Hepatocyte (in vitro differentiated cells): ENCODE measurements at regions not wholly inside any gene's neighbourhood (a gene's known extent, or its start where the extent isn't known, plus 50 kb on each side); places are given as distances from the start of the nearest gene placed in this dataset.

Source experiments
- DNase-seq: peaks from one replicate; pipeline ENCODE4 v3.0.0-alpha.2; 2016; ENCODE audit warnings: low spot score
- H2AFZ ChIP-seq: fragments of 200-600 bp; sonication (generic); 2 replicates; pipeline ENCODE4 v1.6.0; 2016; ENCODE audit warnings: antibody characterized with exemption, mild to moderate bottlenecking
- H3K27ac ChIP-seq: fragments of 200-600 bp; sonication (generic); 2 replicates; pipeline ENCODE4 v1.5.1; 2016; ENCODE audit warnings: mild to moderate bottlenecking
- H3K27me3 ChIP-seq: fragments of 200-600 bp; sonication (generic); 2 replicates; pipeline ENCODE4 v1.6.1; 2016
- H3K36me3 ChIP-seq: fragments of 200-600 bp; sonication (generic); replicated peaks from 2 replicates; pipeline ENCODE4 v1.5.1; 2016; ENCODE audit warnings: low read depth; ENCODE audit not compliant: insufficient read depth
- H3K4me1 ChIP-seq: fragments of 200-600 bp; sonication (generic); 2 replicates; pipeline ENCODE4 v1.5.1; 2016; ENCODE audit warnings: mild to moderate bottlenecking, moderate library complexity; ENCODE audit not compliant: insufficient read depth
- H3K4me2 ChIP-seq: fragments of 200-600 bp; sonication (generic); 2 replicates; pipeline ENCODE4 v1.6.0; 2016
- H3K4me3 ChIP-seq: fragments of 200-600 bp; sonication (generic); 2 replicates; pipeline ENCODE4 v1.5.1; 2016; ENCODE audit warnings: mild to moderate bottlenecking
- H3K79me2 ChIP-seq: fragments of 200-600 bp; sonication (generic); 2 replicates; pipeline ENCODE4 v1.6.0; 2017; ENCODE audit warnings: mild to moderate bottlenecking
- H3K9me2 ChIP-seq: fragments of 200-600 bp; sonication (generic); replicated peaks from 2 replicates; pipeline ENCODE4 v1.6.0; 2017; ENCODE audit warnings: mild to moderate bottlenecking; ENCODE audit not compliant: insufficient read depth
- H3K9me3 ChIP-seq: fragments of 200-600 bp; sonication (generic); 2 replicates; pipeline ENCODE4 v1.5.1; 2016; ENCODE audit warnings: low read depth, mild to moderate bottlenecking
- H4K20me1 ChIP-seq: fragments of 200-600 bp; sonication (generic); 2 replicates; pipeline ENCODE4 v1.6.0; 2016; ENCODE audit warnings: mild to moderate bottlenecking; ENCODE audit not compliant: insufficient read depth, poor library complexity, severe bottlenecking
- CTCF ChIP-seq: fragments of 200-600 bp; sonication (generic); IDR thresholded peaks from 2 replicates; pipeline ENCODE4 v1.5.1; 2016; ENCODE audit warnings: antibody characterized with exemption, mild to moderate bottlenecking; ENCODE audit not compliant: poor library complexity
- EZH2 ChIP-seq: fragments of 200-600 bp; sonication (generic); IDR thresholded peaks from 2 replicates; pipeline ENCODE4 v1.6.1; 2016; ENCODE audit warnings: antibody characterized with exemption, mild to moderate bottlenecking, borderline replicate concordance
- EZH2phosphoT487 ChIP-seq: fragments of 200-600 bp; sonication (generic); IDR thresholded peaks from one replicate; pipeline ENCODE4 v1.6.1; 2018; ENCODE audit warnings: antibody characterized with exemption, mild to moderate bottlenecking, low read depth, moderate library complexity; ENCODE audit not compliant: unreplicated experiment, severe bottlenecking
- WGBS: methylation state at CpG from one replicate; pipeline ENCODE4 v1.1.6; 2016; ENCODE audit warnings: low lambda C conversion rate; ENCODE audit errors: missing lambda C conversion rate; 5-methylcytosine and 5-hydroxymethylcytosine counted together

GRCh38 chr6:147895272-147895671, 386.8 kb downstream of the SAMD5 start:
- DNase-seq = no peak
- no peaks in the 10 kb centered on the region for H3K36me3 ChIP-seq
- no peak overlapping the region for H3K4me2 ChIP-seq
- H3K9me3 ChIP-seq = no peaks in the 10 kb centered on the region
- TF ChIP-seq CTCF = no peak
- no peak overlapping the region for H2AFZ ChIP-seq
- no peaks in the 10 kb centered on the region for H4K20me1 ChIP-seq
- H3K27me3 ChIP-seq = no peaks in the 10 kb centered on the region
- H3K9me2 ChIP-seq = no peaks in the 10 kb centered on the region
- no peaks in the 10 kb centered on the region for H3K4me1 ChIP-seq
- no peak overlapping the region for H3K4me3 ChIP-seq
- H3K27ac ChIP-seq = no peak overlapping the region
- no peaks in the 10 kb centered on the region for H3K79me2 ChIP-seq
- WGBS = 97% methylated on average over 4 of the region's 4 CpGs

- no peak for TF ChIP-seq CTCF
- no peak for TF ChIP-seq EZH2phosphoT487
- TF ChIP-seq EZH2 = no peak
- no peak for DNase-seq
- Histone ChIP-seq H3K4me2 (no peak overlapping the region), H3K27me3 (no peaks in the 10 kb centered on the region), H3K9me2 (no peaks in the 10 kb centered on the region), H3K4me3 (no peak overlapping the region), H3K36me3 (no peaks in the 10 kb centered on the region), H2AFZ (no peak overlapping the region), H4K20me1 (no peaks in the 10 kb centered on the region), H3K79me2 (no peaks in the 10 kb centered on the region), H3K27ac (no peak overlapping the region), H3K9me3 (no peaks in the 10 kb centered on the region), H3K4me1 (no peaks in the 10 kb centered on the region)
- 64% methylated on average over 12 of the region's 12 CpGs for WGBS
Observed at GRCh38 chr6:147900247-147900830, 391.8 kb downstream of the SAMD5 start.

- DNase-seq = no peak
- H3K27ac ChIP-seq = no peak overlapping the region
- H3K4me1 ChIP-seq = no peaks in the 10 kb centered on the region
- H3K4me3 ChIP-seq = no peak overlapping the region
- H3K79me2 ChIP-seq = no peaks in the 10 kb centered on the region
- 95% methylated on average over 4 of the region's 4 CpGs for WGBS
- no peaks in the 10 kb centered on the region for H4K20me1 ChIP-seq
- no peaks in the 10 kb centered on the region for H3K9me3 ChIP-seq
- no peaks in the 10 kb centered on the region for H3K9me2 ChIP-seq
- TF ChIP-seq CTCF = no peak
- no peak for TF ChIP-seq EZH2phosphoT487
- no peak for TF ChIP-seq EZH2
- H2AFZ ChIP-seq = no peak overlapping the region
- no peaks in the 10 kb centered on the region for H3K27me3 ChIP-seq
- no peak overlapping the region for H3K4me2 ChIP-seq
- no peaks in the 10 kb centered on the region for H3K36me3 ChIP-seq
Observed at GRCh38 chr6:147903321-147903720, 394.8 kb downstream of the SAMD5 start.

DNA sequence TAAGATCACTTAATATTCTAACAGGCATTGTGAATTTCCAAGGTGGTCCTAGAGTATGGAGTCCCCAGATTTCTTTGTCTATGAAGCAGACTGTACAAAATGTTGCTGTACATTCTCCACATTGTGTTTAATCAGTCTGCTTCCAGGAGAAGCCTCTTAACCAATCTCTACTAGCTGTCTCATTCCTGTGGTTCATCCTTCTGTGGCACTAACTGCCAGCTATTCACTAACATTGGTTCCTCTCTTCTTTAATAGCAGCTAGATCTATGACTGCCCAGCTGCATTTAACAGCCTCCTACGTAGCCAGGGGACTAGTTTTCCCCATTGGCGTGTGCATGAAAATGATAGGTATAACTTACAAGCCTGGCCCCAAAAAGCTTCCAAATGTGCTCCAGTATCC, 395.4 kb downstream of the SAMD5 start:
- no peak for TF ChIP-seq EZH2
- no peak for TF ChIP-seq CTCF
- no peak for TF ChIP-seq EZH2phosphoT487
- no peaks in the 10 kb centered on the region for H3K9me3 ChIP-seq
- no peak for DNase-seq
- no peaks in the 10 kb centered on the region for H3K79me2 ChIP-seq
- H3K36me3 ChIP-seq = no peaks in the 10 kb centered on the region
- 97% methylated on average over 2 of the region's 2 CpGs for WGBS
- H2AFZ ChIP-seq = no peak overlapping the region
- H3K4me3 ChIP-seq = no peak overlapping the region
- no peak overlapping the region for H3K4me2 ChIP-seq
- no peaks in the 10 kb centered on the region for H4K20me1 ChIP-seq
- no peaks in the 10 kb centered on the region for H3K27me3 ChIP-seq
- no peaks in the 10 kb centered on the region for H3K4me1 ChIP-seq
- no peaks in the 10 kb centered on the region for H3K9me2 ChIP-seq
- H3K27ac ChIP-seq = no peak overlapping the region
